ENCODE measurements at regions not wholly inside any gene's neighbourhood (a gene's known extent, or its start where the extent isn't known, plus 50 kb on each side); places are given as distances from the start of the nearest gene placed in this dataset.

- no TSS peak for BruUV-seq (replicated peaks)
- POLR2A ChIA-PET = no interaction called here
- CTCF ChIA-PET = interaction anchor here (0.8 kb wide), 1 partner anchor 20 kb away, joined by 3 read pairs; no protein-coding TSS in a partner anchor
- Mint-ChIP-seq H3K27me3 (ENCODE audit: insufficient read depth, unreplicated experiment) (peaks cover 91% of the 10 kb centered on the region), H3K27ac (ENCODE audit: low read depth, unreplicated experiment) (no peak overlapping the region), H3K4me3 (ENCODE audit: unreplicated experiment) (no peak overlapping the region), H3K36me3 (ENCODE audit: insufficient read depth, unreplicated experiment) (no peaks in the 10 kb centered on the region), H3K9me3 (ENCODE audit: unreplicated experiment) (no peaks in the 10 kb centered on the region), H3K4me1 (ENCODE audit: insufficient read depth, unreplicated experiment) (no peaks in the 10 kb centered on the region)
- DNase-seq (ENCODE audit: unreplicated experiment) = no peak
- TF ChIP-seq, protein P1, sequence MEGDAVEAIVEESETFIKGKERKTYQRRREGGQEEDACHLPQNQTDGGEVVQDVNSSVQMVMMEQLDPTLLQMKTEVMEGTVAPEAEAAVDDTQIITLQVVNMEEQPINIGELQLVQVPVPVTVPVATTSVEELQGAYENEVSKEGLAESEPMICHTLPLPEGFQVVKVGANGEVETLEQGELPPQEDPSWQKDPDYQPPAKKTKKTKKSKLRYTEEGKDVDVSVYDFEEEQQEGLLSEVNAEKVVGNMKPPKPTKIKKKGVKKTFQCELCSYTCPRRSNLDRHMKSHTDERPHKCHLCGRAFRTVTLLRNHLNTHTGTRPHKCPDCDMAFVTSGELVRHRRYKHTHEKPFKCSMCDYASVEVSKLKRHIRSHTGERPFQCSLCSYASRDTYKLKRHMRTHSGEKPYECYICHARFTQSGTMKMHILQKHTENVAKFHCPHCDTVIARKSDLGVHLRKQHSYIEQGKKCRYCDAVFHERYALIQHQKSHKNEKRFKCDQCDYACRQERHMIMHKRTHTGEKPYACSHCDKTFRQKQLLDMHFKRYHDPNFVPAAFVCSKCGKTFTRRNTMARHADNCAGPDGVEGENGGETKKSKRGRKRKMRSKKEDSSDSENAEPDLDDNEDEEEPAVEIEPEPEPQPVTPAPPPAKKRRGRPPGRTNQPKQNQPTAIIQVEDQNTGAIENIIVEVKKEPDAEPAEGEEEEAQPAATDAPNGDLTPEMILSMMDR (IDR thresholded peaks at IDR 0.05; ENCODE audit: unreplicated experiment) = no peak
- intact Hi-C loops (cut with micrococcal nuclease) = no loop called here
These were observed 238.2 kb upstream of the AVPR1A start for GRCh38 chr12:63389211-63389610.

DNA sequence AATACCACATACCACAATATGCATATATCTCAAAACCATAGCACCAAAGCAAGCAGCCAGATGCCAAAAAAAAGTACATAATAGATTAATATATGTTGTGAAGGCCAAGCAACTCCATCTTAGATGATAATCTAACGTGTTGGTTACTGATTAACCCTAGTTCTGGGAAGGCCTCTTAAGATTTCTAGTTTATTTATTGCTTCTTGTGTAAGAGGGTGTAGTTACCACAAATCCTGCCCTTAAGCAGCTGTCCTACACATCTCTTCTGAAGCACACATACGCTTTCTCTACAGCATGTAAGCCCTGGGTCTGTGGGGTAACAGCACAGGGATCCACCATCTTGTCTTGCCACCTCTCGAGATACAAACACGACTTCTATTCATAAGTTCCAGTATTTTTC is 236.8 kb upstream of the AVPR1A start:
- Mint-ChIP-seq H3K36me3 (ENCODE audit: insufficient read depth, unreplicated experiment) (no peaks in the 10 kb centered on the region), H3K4me3 (ENCODE audit: unreplicated experiment) (no peak overlapping the region), H3K4me1 (ENCODE audit: insufficient read depth, unreplicated experiment) (no peaks in the 10 kb centered on the region), H3K27me3 (ENCODE audit: insufficient read depth, unreplicated experiment) (peaks cover 77% of the 10 kb centered on the region), H3K9me3 (ENCODE audit: unreplicated experiment) (no peaks in the 10 kb centered on the region), H3K27ac (ENCODE audit: low read depth, unreplicated experiment) (no peak overlapping the region)
- TF ChIP-seq, protein P1 (IDR thresholded peaks at IDR 0.05; ENCODE audit: unreplicated experiment) = no peak
- intact Hi-C loops (cut with micrococcal nuclease) = no loop called here
- no TSS peak for BruUV-seq (replicated peaks)
- DNase-seq (ENCODE audit: unreplicated experiment) = no peak
- POLR2A ChIA-PET = no interaction called here
- CTCF ChIA-PET = interaction anchor here (0.6 kb wide), 1 partner anchor 801 kb away, joined by 3 read pairs; no protein-coding TSS in a partner anchor

DNA sequence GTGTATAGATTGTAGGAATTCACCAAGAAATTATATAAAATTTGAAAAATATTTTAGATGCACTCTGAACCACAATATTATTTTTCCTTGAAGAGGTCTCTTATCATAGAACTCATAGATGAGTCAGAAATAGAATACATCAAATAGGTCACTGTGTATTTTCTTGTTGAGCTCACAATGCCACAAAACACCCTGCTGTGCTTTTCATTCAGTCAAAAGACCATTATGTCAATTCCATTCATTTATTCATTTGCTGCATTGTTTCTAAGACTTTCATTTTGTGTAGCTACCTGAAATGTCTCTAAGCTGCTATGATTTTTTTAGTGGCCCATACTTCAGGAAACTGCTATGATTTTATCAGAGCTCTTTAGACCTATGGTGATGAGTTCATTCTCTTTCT is 231.9 kb upstream of the AVPR1A start:
- intact Hi-C loops (cut with micrococcal nuclease) = no loop called here
- TF ChIP-seq, protein P1 (IDR thresholded peaks at IDR 0.05; ENCODE audit: unreplicated experiment) = no peak
- no peak for DNase-seq (ENCODE audit: unreplicated experiment)
- peaks cover 71% of the 10 kb centered on the region for H3K27me3 Mint-ChIP-seq (ENCODE audit: insufficient read depth, unreplicated experiment)
- H3K27ac Mint-ChIP-seq (ENCODE audit: low read depth, unreplicated experiment) = no peak overlapping the region
- no TSS peak for BruUV-seq (replicated peaks)
- no peak overlapping the region for H3K4me3 Mint-ChIP-seq (ENCODE audit: unreplicated experiment)
- no peaks in the 10 kb centered on the region for H3K4me1 Mint-ChIP-seq (ENCODE audit: insufficient read depth, unreplicated experiment)
- POLR2A ChIA-PET = no interaction called here
- CTCF ChIA-PET = no interaction called here
- H3K9me3 Mint-ChIP-seq (ENCODE audit: unreplicated experiment) = no peaks in the 10 kb centered on the region
- H3K36me3 Mint-ChIP-seq (ENCODE audit: insufficient read depth, unreplicated experiment) = no peaks in the 10 kb centered on the region

DNA sequence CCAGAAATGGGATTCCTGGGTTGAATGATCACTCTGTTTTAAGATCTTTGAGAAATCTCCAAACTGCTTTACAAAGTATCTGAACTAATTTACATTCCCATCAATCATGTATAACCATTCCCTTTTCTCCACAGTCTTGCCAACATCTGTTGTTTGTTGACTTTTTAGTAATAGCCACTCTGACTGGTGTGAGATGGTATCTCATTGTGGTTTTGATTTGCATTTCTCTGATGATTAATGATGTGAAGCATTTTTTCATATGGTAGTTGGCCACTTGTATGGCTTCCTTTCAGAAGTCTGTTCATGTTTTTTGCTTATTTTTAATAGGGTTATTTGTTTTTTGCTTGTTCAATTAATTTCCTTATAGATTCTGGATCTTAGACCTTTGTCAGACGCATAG is 211.8 kb upstream of the AVPR1A start:
- no peaks in the 10 kb centered on the region for H3K36me3 Mint-ChIP-seq (ENCODE audit: insufficient read depth, unreplicated experiment)
- ChIA-PET CTCF (no interaction called here), POLR2A (no interaction called here)
- intact Hi-C loops (cut with micrococcal nuclease) = no loop called here
- H3K27me3 Mint-ChIP-seq (ENCODE audit: insufficient read depth, unreplicated experiment) = peaks cover 52% of the 10 kb centered on the region
- H3K4me1 Mint-ChIP-seq (ENCODE audit: insufficient read depth, unreplicated experiment) = no peaks in the 10 kb centered on the region
- H3K9me3 Mint-ChIP-seq (ENCODE audit: unreplicated experiment) = no peaks in the 10 kb centered on the region
- H3K27ac Mint-ChIP-seq (ENCODE audit: low read depth, unreplicated experiment) = no peak overlapping the region
- peak; percentile 7 for DNase-seq (ENCODE audit: unreplicated experiment)
- no TSS peak for BruUV-seq (replicated peaks)
- TF ChIP-seq, protein P1 (IDR thresholded peaks at IDR 0.05; ENCODE audit: unreplicated experiment) = no peak
- no peak overlapping the region for H3K4me3 Mint-ChIP-seq (ENCODE audit: unreplicated experiment)

Data from MCF 10A (cell line).